Endothelial cell of umbilical vein (primary cell): ENCODE measurements at regions not wholly inside any gene's neighbourhood (a gene's known extent, or its start where the extent isn't known, plus 50 kb on each side); places are given as distances from the start of the nearest gene placed in this dataset.

Experiments
- BruUV-seq: library from RNA; stranded (reverse); fragments of 400-500 nt; replicated peaks from 2 replicates; lab custom pipeline; 2021; lab: Mats Ljungman, UMichigan
- CTCF ChIA-PET: fragments of 300-600, 350-600 bp; sonication (Branson Sonifier 250); formaldehyde crosslinking; loops from one replicate; lab custom pipeline; 2021; ENCODE audit warnings: antibody characterized with exemption, inconsistent platforms; lab: Charles Lee
- POLR2A ChIA-PET: fragments of 300-600, 350-600 bp; sonication (Branson Sonifier 250); formaldehyde crosslinking; loops from one replicate; lab custom pipeline; 2021; ENCODE audit warnings: antibody characterized with exemption, inconsistent platforms; lab: Charles Lee
- DNase-seq: peaks from one replicate; pipeline ENCODE4 v3.0.0-alpha.2; 2011; ENCODE audit warnings: low read depth, low spot score
- FAIRE-seq: peaks from 2 replicates; lab custom pipeline; 2011; peaks lifted over from hg19 to GRCh38; lab: Jason Lieb, UNC
- H2AFZ ChIP-seq: 2 replicates; pipeline ENCODE4 v1.6.0; 2012; ENCODE audit warnings: low read depth, low read length, control low read depth, inconsistent platforms
- H3K27ac ChIP-seq: 2 replicates; pipeline ENCODE4 v1.5.1; 2011; ENCODE audit warnings: low read depth, mild to moderate bottlenecking, control low read depth, low read length, moderate library complexity; ENCODE audit not compliant: insufficient read depth
- H3K27me3 ChIP-seq, 2 experiments: 2 replicates each; pipeline versions ENCODE4 v1.6.0 to v1.6.1; 2011; ENCODE audit warnings: low read length in 2 of 2, mixed read lengths in 1 of 2; ENCODE audit not compliant: control insufficient read depth in 2 of 2, insufficient read depth in 2 of 2
- H3K36me3 ChIP-seq, 2 experiments: 2 replicates in 1 of 2; 3 replicates in 1 of 2; pipeline ENCODE4 v1.5.1; 2011; ENCODE audit warnings: low read length in 2 of 2, mild to moderate bottlenecking in 1 of 2, moderate library complexity in 1 of 2; ENCODE audit not compliant: control insufficient read depth in 2 of 2, insufficient read depth in 2 of 2; ENCODE audit errors: extremely low read depth in 1 of 2
- H3K4me1 ChIP-seq: 3 replicates; pipeline ENCODE4 v1.5.1; 2011; ENCODE audit warnings: mild to moderate bottlenecking, low read length; ENCODE audit not compliant: control insufficient read depth, insufficient read depth; ENCODE audit errors: extremely low read depth
- H3K4me2 ChIP-seq: 2 replicates; pipeline ENCODE4 v1.6.1; 2011; ENCODE audit warnings: low read length, control low read depth, mixed read lengths; ENCODE audit not compliant: insufficient read depth
- H3K4me3 ChIP-seq, 3 experiments: fragments of 200-600 bp in 1 of 3; sonication (generic), shearing (Covaris generic) in 1 of 3; replicated peaks in 1 of 3; 2 replicates each; pipeline ENCODE4 v1.5.1; 2011 to 2016; ENCODE audit warnings: control low read depth in 3 of 3, low read length in 3 of 3, mild to moderate bottlenecking in 2 of 3, inconsistent platforms in 1 of 3, low read depth in 1 of 3, moderate library complexity in 1 of 3; ENCODE audit not compliant: insufficient read depth in 1 of 3
- H3K79me2 ChIP-seq: 2 replicates; pipeline ENCODE4 v1.6.0; 2012; ENCODE audit warnings: low read length, inconsistent platforms; ENCODE audit not compliant: control insufficient read depth, insufficient read depth
- H3K9ac ChIP-seq: replicated peaks from 2 replicates; pipeline ENCODE3; 2011; ENCODE audit warnings: low read length, control low read depth; ENCODE audit not compliant: insufficient read depth; ENCODE audit errors: extremely low read depth
- H3K9me1 ChIP-seq: replicated peaks from 3 replicates; pipeline ENCODE4 v1.6.0; 2011; ENCODE audit warnings: mild to moderate bottlenecking, low read length; ENCODE audit not compliant: control insufficient read depth, insufficient read depth; ENCODE audit errors: extremely low read depth
- H3K9me3 ChIP-seq: replicated peaks from 2 replicates; pipeline ENCODE4 v1.5.1; 2012; ENCODE audit warnings: low read length, inconsistent platforms; ENCODE audit not compliant: control insufficient read depth, insufficient read depth
- H4K20me1 ChIP-seq: replicated peaks from 2 replicates; pipeline ENCODE3; 2011; ENCODE audit warnings: mild to moderate bottlenecking, low read length; ENCODE audit not compliant: control insufficient read depth, insufficient read depth; ENCODE audit errors: extremely low read depth
- EZH2 ChIP-seq: IDR thresholded peaks from 2 replicates; pipeline ENCODE4 v1.6.1; 2012; ENCODE audit warnings: borderline replicate concordance, low read depth, mild to moderate bottlenecking, moderate library complexity, low read length, inconsistent platforms; ENCODE audit not compliant: severe bottlenecking
- FOS ChIP-seq: IDR thresholded peaks from 2 replicates; pipeline ENCODE4 v1.6.1; 2011; ENCODE audit warnings: mild to moderate bottlenecking, low read length, moderate library complexity, borderline replicate concordance; ENCODE audit not compliant: insufficient read depth
- GATA2 ChIP-seq: IDR thresholded peaks from 2 replicates; pipeline ENCODE4 v1.7.0; 2011; ENCODE audit warnings: low read depth, mild to moderate bottlenecking, moderate library complexity, mixed read lengths, low read length; ENCODE audit not compliant: insufficient read length, insufficient read depth
- MAX ChIP-seq: IDR thresholded peaks from 2 replicates; pipeline ENCODE4 v1.6.1; 2011; ENCODE audit not compliant: insufficient read depth, insufficient read length
- MYC ChIP-seq: IDR thresholded peaks from one replicate; pipeline ENCODE4 v1.6.1; 2011; ENCODE audit warnings: mild to moderate bottlenecking, low read depth, low read length
- POLR2A ChIP-seq: IDR thresholded peaks from 2 replicates; pipeline ENCODE4 v1.6.1; 2012; ENCODE audit warnings: low read depth, mild to moderate bottlenecking, control low read depth, low read length
- dilution Hi-C: fragments of 300-500 bp; cut with MboI; formaldehyde crosslinking; loops from one replicate; pipeline ENCODE4 v1.15.0; 2019; ENCODE audit warnings: low sequenced_read_pairs; ENCODE audit not compliant: extremely low pct_ligation_motif_present
- intact Hi-C: fragments of 100-400 bp; cut with micrococcal nuclease; formaldehyde crosslinking; loops from one replicate; pipeline ENCODE4 v1.10.0; 2022
- TF ChIP-seq, protein P1 (sequence below), 2 donors: IDR thresholded peaks; 1 replicate in 1 of 2; 2 replicates in 1 of 2; pipeline ENCODE4 v1.5.1; 2011; ENCODE audit warnings: low read length in 2 of 2, mild to moderate bottlenecking in 2 of 2, moderate library complexity in 2 of 2, control low read depth in 1 of 2, inconsistent platforms in 1 of 2, low read depth in 1 of 2; ENCODE audit not compliant: insufficient read depth in 1 of 2; ENCODE audit errors: extremely low read depth in 1 of 2

- Histone ChIP-seq H3K9me3 (no peaks in the 10 kb centered on the region), H3K79me2 (no peaks in the 10 kb centered on the region), H3K4me3 (no peak overlapping the region), H3K9ac (no peak overlapping the region), H3K27me3 (no peaks in the 10 kb centered on the region), H3K4me2 (no peak overlapping the region), H3K36me3 (no peaks in the 10 kb centered on the region), H4K20me1 (no peaks in the 10 kb centered on the region), H2AFZ (no peak overlapping the region), H3K9me1 (no peaks in the 10 kb centered on the region), H3K4me1 (no peaks in the 10 kb centered on the region), H3K27ac (no peak overlapping the region)
- BruUV-seq, result no TSS peak
- dilution Hi-C loops, result no loop called here
- TF ChIP-seq MAX, result no peak
- TF ChIP-seq POLR2A, result no peak
- no peak for TF ChIP-seq EZH2
- TF ChIP-seq, protein P1, sequence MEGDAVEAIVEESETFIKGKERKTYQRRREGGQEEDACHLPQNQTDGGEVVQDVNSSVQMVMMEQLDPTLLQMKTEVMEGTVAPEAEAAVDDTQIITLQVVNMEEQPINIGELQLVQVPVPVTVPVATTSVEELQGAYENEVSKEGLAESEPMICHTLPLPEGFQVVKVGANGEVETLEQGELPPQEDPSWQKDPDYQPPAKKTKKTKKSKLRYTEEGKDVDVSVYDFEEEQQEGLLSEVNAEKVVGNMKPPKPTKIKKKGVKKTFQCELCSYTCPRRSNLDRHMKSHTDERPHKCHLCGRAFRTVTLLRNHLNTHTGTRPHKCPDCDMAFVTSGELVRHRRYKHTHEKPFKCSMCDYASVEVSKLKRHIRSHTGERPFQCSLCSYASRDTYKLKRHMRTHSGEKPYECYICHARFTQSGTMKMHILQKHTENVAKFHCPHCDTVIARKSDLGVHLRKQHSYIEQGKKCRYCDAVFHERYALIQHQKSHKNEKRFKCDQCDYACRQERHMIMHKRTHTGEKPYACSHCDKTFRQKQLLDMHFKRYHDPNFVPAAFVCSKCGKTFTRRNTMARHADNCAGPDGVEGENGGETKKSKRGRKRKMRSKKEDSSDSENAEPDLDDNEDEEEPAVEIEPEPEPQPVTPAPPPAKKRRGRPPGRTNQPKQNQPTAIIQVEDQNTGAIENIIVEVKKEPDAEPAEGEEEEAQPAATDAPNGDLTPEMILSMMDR (IDR thresholded peaks at IDR 0.05; ENCODE audit: extremely low read depth in 1 of 2, insufficient read depth in 1 of 2, low read depth in 1 of 2, low read length in 2 of 2), result no peak
- TF ChIP-seq GATA2, result no peak
- TF ChIP-seq FOS, result no peak
- no peak for TF ChIP-seq MYC
- intact Hi-C loops, result no loop called here
- FAIRE-seq (no peak), DNase-seq (no peak)
- ChIA-PET CTCF (no interaction called here), POLR2A (no interaction called here)
These were observed 157.6 kb upstream of the C1QTNF7 start for GRCh38 chr4:15270201-15270600.
